IMR-90 (cell line): ENCODE measurements at regions not wholly inside any gene's neighbourhood (a gene's known extent, or its start where the extent isn't known, plus 50 kb on each side); places are given as distances from the start of the nearest gene placed in this dataset.

Experiments used
- ATAC-seq: fragments of 200-7000 bp; cut with Tn5 transposase; 2 replicates; pipeline ENCODE4 v1.9.1; 2020; ENCODE audit warnings: low read depth, mild to moderate bottlenecking, moderate library complexity
- BruUV-seq: library from RNA; stranded (reverse); fragments of 400-500 nt; replicated peaks from 2 replicates; lab custom pipeline; 2021; lab: Mats Ljungman, UMichigan
- CTCF ChIA-PET: fragments of 300-600 bp; formaldehyde crosslinking; extraction: SDS; loops from one replicate; lab custom pipeline; 2021; ENCODE audit warnings: antibody characterized with exemption; lab: Yijun Ruan, JAX
- POLR2A ChIA-PET: fragments of 300-600 bp; sonication (Branson Sonifier 250); formaldehyde crosslinking; loops from one replicate; lab custom pipeline; 2022; ENCODE audit warnings: antibody characterized with exemption; ENCODE audit not compliant: unreplicated experiment; lab: Charles Lee
- DNase-seq: peaks from one replicate; pipeline ENCODE4 v3.0.0; 2013
- H2AFZ ChIP-seq: replicated peaks from 2 replicates; pipeline ENCODE3; 2013; ENCODE audit warnings: low read length, mild to moderate bottlenecking; ENCODE audit not compliant: poor library complexity
- H2AK5ac ChIP-seq: 2 replicates; pipeline ENCODE4 v1.6.1; 2013; ENCODE audit warnings: low read depth, low read length, inconsistent platforms
- H2AK9ac ChIP-seq: replicated peaks from 2 replicates; pipeline ENCODE3; 2013; ENCODE audit warnings: mild to moderate bottlenecking, low read depth, low read length, moderate library complexity; ENCODE audit not compliant: poor library complexity
- H2BK120ac ChIP-seq: 2 replicates; pipeline ENCODE4 v1.6.1; 2013; ENCODE audit warnings: low read depth, low read length, inconsistent platforms
- H2BK15ac ChIP-seq: 3 replicates; pipeline ENCODE4 v1.6.1; 2013; ENCODE audit warnings: low read depth, low read length, inconsistent platforms
- H2BK20ac ChIP-seq: 2 replicates; pipeline ENCODE4 v1.6.1; 2013; ENCODE audit warnings: low read depth, mild to moderate bottlenecking, inconsistent platforms, low read length, moderate library complexity
- H2BK5ac ChIP-seq: 2 replicates; pipeline ENCODE4 v1.6.1; 2013; ENCODE audit warnings: mild to moderate bottlenecking, low read depth, low read length, inconsistent platforms; ENCODE audit not compliant: poor library complexity, severe bottlenecking
- H3K14ac ChIP-seq: replicated peaks from 2 replicates; pipeline ENCODE4 v1.6.1; 2013; ENCODE audit warnings: low read depth, low read length, inconsistent platforms
- H3K18ac ChIP-seq: 2 replicates; pipeline ENCODE4 v1.6.1; 2013; ENCODE audit warnings: low read depth, low read length, control low read depth
- H3K23ac ChIP-seq: 2 replicates; pipeline ENCODE4 v1.6.1; 2013; ENCODE audit warnings: low read depth, low read length, inconsistent platforms
- H3K27ac ChIP-seq: 2 replicates; pipeline ENCODE4 v1.5.1; 2013; ENCODE audit warnings: mild to moderate bottlenecking, control low read depth, low read length; ENCODE audit not compliant: insufficient read depth
- H3K27me3 ChIP-seq: 2 replicates; pipeline ENCODE4 v1.6.1; 2013; ENCODE audit warnings: low read length; ENCODE audit not compliant: control insufficient read depth, insufficient read depth
- H3K36me3 ChIP-seq: 2 replicates; pipeline ENCODE4 v1.6.1; 2013; ENCODE audit warnings: low read length, mixed read lengths; ENCODE audit not compliant: control insufficient read depth, insufficient read depth
- H3K4ac ChIP-seq: 2 replicates; pipeline ENCODE4 v1.6.1; 2013; ENCODE audit warnings: low read depth, low read length, inconsistent platforms
- H3K4me1 ChIP-seq: 2 replicates; pipeline ENCODE4 v1.6.1; 2013; ENCODE audit warnings: low read length, mixed read lengths; ENCODE audit not compliant: control insufficient read depth, insufficient read depth
- H3K4me2 ChIP-seq: 2 replicates; pipeline ENCODE4 v1.6.1; 2013; ENCODE audit warnings: low read depth, mild to moderate bottlenecking, control low read depth, low read length, moderate library complexity
- H3K4me3 ChIP-seq: 2 replicates; pipeline ENCODE4 v1.5.1; 2013; ENCODE audit warnings: low read depth, mild to moderate bottlenecking, control low read depth, low read length, moderate library complexity; ENCODE audit not compliant: insufficient read depth
- H3K56ac ChIP-seq: 2 replicates; pipeline ENCODE4 v1.6.1; 2013; ENCODE audit warnings: low read length, inconsistent platforms; ENCODE audit not compliant: insufficient read depth; ENCODE audit errors: extremely low read depth
- H3K79me1 ChIP-seq, 2 experiments: 2 replicates each; pipeline ENCODE4 v1.6.1; 2013; ENCODE audit warnings: low read length in 2 of 2, inconsistent platforms in 1 of 2, low read depth in 1 of 2
- H3K9ac ChIP-seq: 2 replicates; pipeline ENCODE4 v1.6.1; 2013; ENCODE audit warnings: low read depth, low read length, control low read depth
- H3K9me1 ChIP-seq: 2 replicates; pipeline ENCODE4 v1.6.1; 2013; ENCODE audit warnings: low read length, inconsistent platforms; ENCODE audit not compliant: insufficient read depth
- H3K9me3 ChIP-seq: 2 replicates; pipeline ENCODE4 v1.6.1; 2013; ENCODE audit warnings: low read length; ENCODE audit not compliant: control insufficient read depth, insufficient read depth
- H4K20me1 ChIP-seq: 2 replicates; pipeline ENCODE4 v1.6.1; 2013; ENCODE audit warnings: low read length, inconsistent platforms; ENCODE audit not compliant: insufficient read depth
- H4K5ac ChIP-seq: 2 replicates; pipeline ENCODE4 v1.6.1; 2013; ENCODE audit warnings: mild to moderate bottlenecking, low read depth, low read length, control low read depth
- H4K8ac ChIP-seq, 2 experiments: 2 replicates each; pipeline ENCODE4 v1.6.1; 2013; ENCODE audit warnings: low read depth in 2 of 2, low read length in 2 of 2, control low read depth in 1 of 2, inconsistent platforms in 1 of 2
- H4K91ac ChIP-seq: 2 replicates; pipeline ENCODE4 v1.6.1; 2013; ENCODE audit warnings: low read depth, low read length, inconsistent platforms; ENCODE audit not compliant: insufficient read depth
- CEBPB ChIP-seq: IDR thresholded peaks from 2 replicates; pipeline ENCODE4 v1.6.1; 2012; ENCODE audit warnings: low read depth, low read length, improper control_type of control experiment
- MAFK ChIP-seq: IDR thresholded peaks from 2 replicates; pipeline ENCODE4 v1.6.1; 2012; ENCODE audit warnings: low read depth, low read length, improper control_type of control experiment
- NFE2L2 ChIP-seq: fragments of 150-350 bp; IDR thresholded peaks from 2 replicates; pipeline ENCODE4 v1.6.1; 2016; ENCODE audit warnings: low read depth, mild to moderate bottlenecking, low read length
- WGBS, 2 experiments: methylation state at CpG; one replicate each; pipeline versions ENCODE4 v1.1.5 to v1.1.7; 2013; ENCODE audit warnings: missing lambda C conversion rate in 2 of 2; ENCODE audit not compliant: insufficient read length in 1 of 2; ENCODE audit errors: extremely low coverage in 2 of 2; 5-methylcytosine and 5-hydroxymethylcytosine counted together
- dilution Hi-C: fragments of 300-500 bp; cut with HindIII; formaldehyde crosslinking; loops from one replicate; pipeline ENCODE4 v1.14.3; 2018; ENCODE audit warnings: low sequenced_read_pairs; ENCODE audit not compliant: unreplicated experiment
- in situ Hi-C: fragments of 300-500 bp; cut with MboI; formaldehyde crosslinking; loops from 3 replicates; pipeline ENCODE4 v1.14.3; 2019; ENCODE audit warnings: low sequenced_read_pairs, inconsistent platforms, mixed read lengths
- intact Hi-C: fragments of 100-400 bp; cut with micrococcal nuclease; formaldehyde crosslinking; loops from 2 replicates; pipeline ENCODE4 v1.10.0; 2022

- Histone ChIP-seq H3K23ac (no peak overlapping the region), H3K14ac (no peak overlapping the region), H2BK15ac (no peak overlapping the region), H2AFZ (no peak overlapping the region), H3K27ac (no peak overlapping the region), H2AK9ac (no peak overlapping the region), H3K4me3 (no peak overlapping the region), H2BK120ac (no peak overlapping the region), H3K79me1 (no peaks in the 10 kb centered on the region), H4K91ac (no peak overlapping the region), H4K8ac (no peak overlapping the region), H3K56ac (no peak overlapping the region), H2BK5ac (no peak overlapping the region), H2AK5ac (no peak overlapping the region), H3K27me3 (no peaks in the 10 kb centered on the region), H3K9me3 (peaks cover 20% of the 10 kb centered on the region), H3K18ac (no peak overlapping the region), H3K9ac (no peak overlapping the region), H3K4ac (no peak overlapping the region), H2BK20ac (no peak overlapping the region), H4K20me1 (no peaks in the 10 kb centered on the region), H3K4me1 (no peaks in the 10 kb centered on the region), H3K4me2 (no peak overlapping the region), H3K9me1 (no peaks in the 10 kb centered on the region), H3K36me3 (no peaks in the 10 kb centered on the region), H4K5ac (no peak overlapping the region)
- CTCF ChIA-PET, result no interaction called here
- BruUV-seq, result no TSS peak
- ATAC-seq (no peak), DNase-seq (no peak)
- intact Hi-C loops (no loop called here), dilution Hi-C loops (no loop called here), in situ Hi-C loops (no loop called here)
- POLR2A ChIA-PET, result no interaction called here
- TF ChIP-seq NFE2L2 (no peak), MAFK (no peak), CEBPB (peak; percentile 81)
- 0% methylated on average over 1 of the region's 7 CpGs; no CpG with 5 or more reads in 1 of the 2 experiments for WGBS, 2 experiments
Observed at GRCh38 chr22:34135749-34136148, 215.5 kb upstream of the LARGE1 start.
